HEK293 (cell line): ENCODE measurements at regions not wholly inside any gene's neighbourhood (a gene's known extent, or its start where the extent isn't known, plus 50 kb on each side); places are given as distances from the start of the nearest gene placed in this dataset.
A peak's percentile ranks its signal among the peaks of the same experiment; 100 is the strongest.

Experiments
- BCL11B ChIP-seq: fragments of 450-650 bp; formaldehyde crosslinking; IDR thresholded peaks from 2 replicates; pipeline ENCODE4 v1.5.1; 2016; ENCODE audit warnings: low read depth, missing biosample characterization, missing genetic modification characterization
- GLI2 ChIP-seq: fragments of 450-650 bp; formaldehyde crosslinking; IDR thresholded peaks from 2 replicates; pipeline ENCODE4; 2017; ENCODE audit warnings: missing biosample characterization, missing genetic modification characterization, low read depth, borderline replicate concordance
- KLF9 ChIP-seq: fragments of 450-650 bp; formaldehyde crosslinking; IDR thresholded peaks from 2 replicates; pipeline ENCODE4 v1.5.1; 2016; ENCODE audit warnings: missing biosample characterization, missing genetic modification characterization, low read depth
- MEIS1 ChIP-seq: sonication (generic); formaldehyde crosslinking; IDR thresholded peaks from 2 replicates; pipeline ENCODE4 v1.8.1; 2022; ENCODE audit warnings: missing genetic modification reagents, mild to moderate bottlenecking, borderline replicate concordance
- SP7 ChIP-seq: fragments of 450-650 bp; formaldehyde crosslinking; IDR thresholded peaks from 2 replicates; pipeline ENCODE4 v1.5.1; 2016; ENCODE audit warnings: missing biosample characterization, missing genetic modification characterization
- TRIM28 ChIP-seq: IDR thresholded peaks from 2 replicates; pipeline ENCODE4 v1.6.1; 2011; ENCODE audit warnings: low read length, control low read depth, borderline replicate concordance
- ZBTB1 ChIP-seq: fragments of 450-650 bp; formaldehyde crosslinking; IDR thresholded peaks from 2 replicates; pipeline ENCODE4 v1.5.1; 2016; ENCODE audit warnings: missing biosample characterization, missing genetic modification characterization
- ZBTB21 ChIP-seq: fragments of 450-650 bp; formaldehyde crosslinking; IDR thresholded peaks from 2 replicates; pipeline ENCODE4 v1.5.1; 2017; ENCODE audit warnings: missing biosample characterization, missing genetic modification characterization
- ZNF132 ChIP-seq: fragments of 450-650 bp; formaldehyde crosslinking; IDR thresholded peaks from 2 replicates; pipeline ENCODE4 v1.5.1; 2017; ENCODE audit warnings: missing biosample characterization, missing genetic modification characterization, borderline replicate concordance
- ZNF23 ChIP-seq: fragments of 450-650 bp; formaldehyde crosslinking; IDR thresholded peaks from 2 replicates; pipeline ENCODE4 v1.5.1; 2016; ENCODE audit warnings: missing biosample characterization, missing genetic modification characterization, borderline replicate concordance
- ZNF274 ChIP-seq, 2 experiments: fragments of 200-500 bp in 1 of 2; fragments of 450-650 bp in 1 of 2; sonication (Bioruptor generic) in 1 of 2; formaldehyde crosslinking in 1 of 2; IDR thresholded peaks; 2 replicates each; pipeline versions ENCODE4 v1.5.1 to v1.6.1; 2014 to 2016; ENCODE audit warnings: borderline replicate concordance in 1 of 2, inconsistent platforms in 1 of 2, low read length in 1 of 2, missing biosample characterization in 1 of 2, missing genetic modification characterization in 1 of 2
- ZNF501 ChIP-seq: fragments of 450-650 bp; formaldehyde crosslinking; IDR thresholded peaks from 2 replicates; pipeline ENCODE4 v1.5.1; 2016; ENCODE audit warnings: missing biosample characterization, missing genetic modification characterization
- ZNF560 ChIP-seq: fragments of 450-650 bp; formaldehyde crosslinking; IDR thresholded peaks from 2 replicates; pipeline ENCODE4 v1.5.1; 2017; ENCODE audit warnings: missing biosample characterization, missing genetic modification characterization, borderline replicate concordance
- ZNF561 ChIP-seq: fragments of 450-650 bp; IDR thresholded peaks from 2 replicates; pipeline ENCODE4 v1.5.1; 2018; ENCODE audit warnings: missing biosample characterization, missing genetic modification characterization, borderline replicate concordance
- ZNF600 ChIP-seq: fragments of 450-650 bp; formaldehyde crosslinking; IDR thresholded peaks from 2 replicates; pipeline ENCODE4 v1.5.1; 2016; ENCODE audit warnings: missing biosample characterization, missing genetic modification characterization
- ZNF621 ChIP-seq: fragments of 450-650 bp; formaldehyde crosslinking; IDR thresholded peaks from 2 replicates; pipeline ENCODE4 v1.5.1; 2017; ENCODE audit warnings: missing biosample characterization, missing genetic modification characterization
- ZNF629 ChIP-seq: fragments of 450-650 bp; formaldehyde crosslinking; IDR thresholded peaks from 2 replicates; pipeline ENCODE4 v1.5.1; 2017; ENCODE audit warnings: missing biosample characterization, missing genetic modification characterization
- ZNF664 ChIP-seq: fragments of 450-650 bp; formaldehyde crosslinking; IDR thresholded peaks from 2 replicates; pipeline ENCODE4 v1.5.1; 2016; ENCODE audit warnings: missing biosample characterization, missing genetic modification characterization
- ZNF677 ChIP-seq: fragments of 450-650 bp; IDR thresholded peaks from 2 replicates; pipeline ENCODE4 v1.5.0; 2018; ENCODE audit warnings: missing biosample characterization, mild to moderate bottlenecking, missing genetic modification characterization, moderate library complexity
- ZNF830 ChIP-seq: fragments of 450-650 bp; IDR thresholded peaks from 2 replicates; pipeline ENCODE4 v1.5.0; 2018; ENCODE audit warnings: missing biosample characterization, missing genetic modification characterization, low read depth, mild to moderate bottlenecking, moderate library complexity
- TF ChIP-seq, protein P1 (sequence below): fragments of 450-650 bp; formaldehyde crosslinking; IDR thresholded peaks from 2 replicates; pipeline ENCODE4 v1.5.1; 2016; ENCODE audit warnings: missing biosample characterization, missing genetic modification characterization
- TF ChIP-seq, protein P2 (sequence below): fragments of 450-650 bp; formaldehyde crosslinking; conservative IDR thresholded peaks from 2 replicates; pipeline ENCODE4 v1.5.1; 2016; ENCODE audit warnings: low read depth, missing biosample characterization, missing genetic modification characterization
- TF ChIP-seq, protein P3 (sequence below): fragments of 450-650 bp; formaldehyde crosslinking; IDR thresholded peaks from 2 replicates; pipeline ENCODE4 v1.5.1; 2016; ENCODE audit warnings: missing biosample characterization, missing genetic modification characterization
- TF ChIP-seq, protein P4 (sequence below): fragments of 450-650 bp; formaldehyde crosslinking; IDR thresholded peaks from 2 replicates; pipeline ENCODE4 v1.5.1; 2016; ENCODE audit warnings: missing biosample characterization, missing genetic modification characterization
- TF ChIP-seq, protein P5 (sequence below): fragments of 450-650 bp; formaldehyde crosslinking; IDR thresholded peaks from 2 replicates; pipeline ENCODE4 v1.5.1; 2016; ENCODE audit warnings: missing biosample characterization, missing genetic modification characterization
- TF ChIP-seq, protein P6 (sequence below): fragments of 450-650 bp; formaldehyde crosslinking; IDR thresholded peaks from 2 replicates; pipeline ENCODE4 v1.5.1; 2016; ENCODE audit warnings: missing biosample characterization, missing genetic modification characterization

DNA sequence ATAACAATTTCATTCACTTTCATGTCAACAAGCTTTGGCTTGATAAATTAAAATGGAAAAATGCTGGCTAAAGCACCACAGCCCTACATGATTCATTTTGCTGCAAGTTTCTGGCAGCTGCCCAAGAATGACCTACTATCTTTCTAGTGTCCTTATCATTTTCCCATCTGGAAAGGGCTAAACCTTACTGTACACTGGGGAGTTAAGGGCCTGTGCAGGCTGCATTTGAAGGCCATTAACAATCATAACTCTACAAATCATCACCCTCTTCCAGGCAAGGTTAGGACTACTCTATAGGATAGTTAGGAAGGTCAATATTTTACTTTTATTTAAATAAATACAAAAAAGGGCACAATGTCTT, 579.7 kb upstream of the ZNF608 start (continued):
- TF ChIP-seq, protein P1, sequence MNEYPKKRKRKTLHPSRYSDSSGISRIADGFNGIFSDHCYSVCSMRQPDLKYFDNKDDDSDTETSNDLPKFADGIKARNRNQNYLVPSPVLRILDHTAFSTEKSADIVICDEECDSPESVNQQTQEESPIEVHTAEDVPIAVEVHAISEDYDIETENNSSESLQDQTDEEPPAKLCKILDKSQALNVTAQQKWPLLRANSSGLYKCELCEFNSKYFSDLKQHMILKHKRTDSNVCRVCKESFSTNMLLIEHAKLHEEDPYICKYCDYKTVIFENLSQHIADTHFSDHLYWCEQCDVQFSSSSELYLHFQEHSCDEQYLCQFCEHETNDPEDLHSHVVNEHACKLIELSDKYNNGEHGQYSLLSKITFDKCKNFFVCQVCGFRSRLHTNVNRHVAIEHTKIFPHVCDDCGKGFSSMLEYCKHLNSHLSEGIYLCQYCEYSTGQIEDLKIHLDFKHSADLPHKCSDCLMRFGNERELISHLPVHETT, result peak; percentile 84; the same call in 1 of the 2 replicates
- TF ChIP-seq ZNF830 (tag by site-specific recombination), result no peak
- peak; percentile 91 for TF ChIP-seq ZNF629
- TF ChIP-seq SP7 (tag by site-specific recombination), result peak; percentile 97
- peak; percentile 82; the same call in 1 of the 2 replicates for TF ChIP-seq ZBTB1 (tag by site-specific recombination)
- TF ChIP-seq, protein P2, sequence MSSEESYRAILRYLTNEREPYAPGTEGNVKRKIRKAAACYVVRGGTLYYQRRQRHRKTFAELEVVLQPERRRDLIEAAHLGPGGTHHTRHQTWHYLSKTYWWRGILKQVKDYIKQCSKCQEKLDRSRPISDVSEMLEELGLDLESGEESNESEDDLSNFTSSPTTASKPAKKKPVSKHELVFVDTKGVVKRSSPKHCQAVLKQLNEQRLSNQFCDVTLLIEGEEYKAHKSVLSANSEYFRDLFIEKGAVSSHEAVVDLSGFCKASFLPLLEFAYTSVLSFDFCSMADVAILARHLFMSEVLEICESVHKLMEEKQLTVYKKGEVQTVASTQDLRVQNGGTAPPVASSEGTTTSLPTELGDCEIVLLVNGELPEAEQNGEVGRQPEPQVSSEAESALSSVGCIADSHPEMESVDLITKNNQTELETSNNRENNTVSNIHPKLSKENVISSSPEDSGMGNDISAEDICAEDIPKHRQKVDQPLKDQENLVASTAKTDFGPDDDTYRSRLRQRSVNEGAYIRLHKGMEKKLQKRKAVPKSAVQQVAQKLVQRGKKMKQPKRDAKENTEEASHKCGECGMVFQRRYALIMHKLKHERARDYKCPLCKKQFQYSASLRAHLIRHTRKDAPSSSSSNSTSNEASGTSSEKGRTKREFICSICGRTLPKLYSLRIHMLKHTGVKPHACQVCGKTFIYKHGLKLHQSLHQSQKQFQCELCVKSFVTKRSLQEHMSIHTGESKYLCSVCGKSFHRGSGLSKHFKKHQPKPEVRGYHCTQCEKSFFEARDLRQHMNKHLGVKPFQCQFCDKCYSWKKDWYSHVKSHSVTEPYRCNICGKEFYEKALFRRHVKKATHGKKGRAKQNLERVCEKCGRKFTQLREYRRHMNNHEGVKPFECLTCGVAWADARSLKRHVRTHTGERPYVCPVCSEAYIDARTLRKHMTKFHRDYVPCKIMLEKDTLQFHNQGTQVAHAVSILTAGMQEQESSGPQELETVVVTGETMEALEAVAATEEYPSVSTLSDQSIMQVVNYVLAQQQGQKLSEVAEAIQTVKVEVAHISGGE (tag by site-specific recombination), result no peak
- peak; percentile 6; the same call in 1 of the 2 replicates for TF ChIP-seq ZNF600 (tag by site-specific recombination)
- no peak; the same call in 1 of the 2 replicates for TF ChIP-seq TRIM28
- TF ChIP-seq ZNF561 (tag by site-specific recombination), result peak; percentile 82
- no peak for TF ChIP-seq KLF9 (tag by site-specific recombination)
- 0 out of 2 replicates have a peak, but pooled peaks have one; percentile 41 for TF ChIP-seq MEIS1 (CRISPR knock-in tag)
- 0 out of 2 replicates have a peak, but pooled peaks have one; percentile 66 for TF ChIP-seq ZNF501
- 0 out of 2 replicates have a peak, but pooled peaks have one; percentile 29 for TF ChIP-seq ZBTB21 (tag by site-specific recombination)
- TF ChIP-seq, protein P3, sequence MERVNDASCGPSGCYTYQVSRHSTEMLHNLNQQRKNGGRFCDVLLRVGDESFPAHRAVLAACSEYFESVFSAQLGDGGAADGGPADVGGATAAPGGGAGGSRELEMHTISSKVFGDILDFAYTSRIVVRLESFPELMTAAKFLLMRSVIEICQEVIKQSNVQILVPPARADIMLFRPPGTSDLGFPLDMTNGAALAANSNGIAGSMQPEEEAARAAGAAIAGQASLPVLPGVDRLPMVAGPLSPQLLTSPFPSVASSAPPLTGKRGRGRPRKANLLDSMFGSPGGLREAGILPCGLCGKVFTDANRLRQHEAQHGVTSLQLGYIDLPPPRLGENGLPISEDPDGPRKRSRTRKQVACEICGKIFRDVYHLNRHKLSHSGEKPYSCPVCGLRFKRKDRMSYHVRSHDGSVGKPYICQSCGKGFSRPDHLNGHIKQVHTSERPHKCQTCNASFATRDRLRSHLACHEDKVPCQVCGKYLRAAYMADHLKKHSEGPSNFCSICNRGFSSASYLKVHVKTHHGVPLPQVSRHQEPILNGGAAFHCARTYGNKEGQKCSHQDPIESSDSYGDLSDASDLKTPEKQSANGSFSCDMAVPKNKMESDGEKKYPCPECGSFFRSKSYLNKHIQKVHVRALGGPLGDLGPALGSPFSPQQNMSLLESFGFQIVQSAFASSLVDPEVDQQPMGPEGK (tag by site-specific recombination), result peak; percentile 80
- TF ChIP-seq ZNF664 (tag by site-specific recombination), result peak; percentile 66; the same call in 1 of the 2 replicates
- no peak for TF ChIP-seq ZNF132 (tag by site-specific recombination)
- TF ChIP-seq, protein P4, sequence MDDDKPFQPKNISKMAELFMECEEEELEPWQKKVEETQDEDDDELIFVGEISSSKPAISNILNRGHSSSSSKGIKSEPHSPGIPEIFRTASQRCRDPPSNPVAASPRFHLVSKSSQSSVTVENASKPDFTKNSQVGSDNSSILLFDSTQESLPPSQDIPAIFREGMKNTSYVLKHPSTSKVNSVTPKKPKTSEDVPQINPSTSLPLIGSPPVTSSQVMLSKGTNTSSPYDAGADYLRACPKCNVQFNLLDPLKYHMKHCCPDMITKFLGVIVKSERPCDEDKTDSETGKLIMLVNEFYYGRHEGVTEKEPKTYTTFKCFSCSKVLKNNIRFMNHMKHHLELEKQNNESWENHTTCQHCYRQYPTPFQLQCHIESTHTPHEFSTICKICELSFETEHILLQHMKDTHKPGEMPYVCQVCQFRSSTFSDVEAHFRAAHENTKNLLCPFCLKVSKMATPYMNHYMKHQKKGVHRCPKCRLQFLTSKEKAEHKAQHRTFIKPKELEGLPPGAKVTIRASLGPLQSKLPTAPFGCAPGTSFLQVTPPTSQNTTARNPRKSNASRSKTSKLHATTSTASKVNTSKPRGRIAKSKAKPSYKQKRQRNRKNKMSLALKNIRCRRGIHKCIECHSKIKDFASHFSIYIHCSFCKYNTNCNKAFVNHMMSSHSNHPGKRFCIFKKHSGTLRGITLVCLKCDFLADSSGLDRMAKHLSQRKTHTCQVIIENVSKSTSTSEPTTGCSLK, result no peak
- TF ChIP-seq ZNF560, result no peak
- no peak for TF ChIP-seq ZNF23 (tag by site-specific recombination)
- no peak for TF ChIP-seq ZNF677 (tag by site-specific recombination)
- TF ChIP-seq ZNF621 (tag by site-specific recombination), result no peak
- TF ChIP-seq ZNF274 (IDR thresholded peaks at IDR 0.05; ENCODE audit: low read length), result no peak
- TF ChIP-seq ZNF274 (tag by site-specific recombination; IDR thresholded peaks at IDR 0.05; ENCODE audit: borderline replicate concordance), result no peak
- TF ChIP-seq, protein P5, sequence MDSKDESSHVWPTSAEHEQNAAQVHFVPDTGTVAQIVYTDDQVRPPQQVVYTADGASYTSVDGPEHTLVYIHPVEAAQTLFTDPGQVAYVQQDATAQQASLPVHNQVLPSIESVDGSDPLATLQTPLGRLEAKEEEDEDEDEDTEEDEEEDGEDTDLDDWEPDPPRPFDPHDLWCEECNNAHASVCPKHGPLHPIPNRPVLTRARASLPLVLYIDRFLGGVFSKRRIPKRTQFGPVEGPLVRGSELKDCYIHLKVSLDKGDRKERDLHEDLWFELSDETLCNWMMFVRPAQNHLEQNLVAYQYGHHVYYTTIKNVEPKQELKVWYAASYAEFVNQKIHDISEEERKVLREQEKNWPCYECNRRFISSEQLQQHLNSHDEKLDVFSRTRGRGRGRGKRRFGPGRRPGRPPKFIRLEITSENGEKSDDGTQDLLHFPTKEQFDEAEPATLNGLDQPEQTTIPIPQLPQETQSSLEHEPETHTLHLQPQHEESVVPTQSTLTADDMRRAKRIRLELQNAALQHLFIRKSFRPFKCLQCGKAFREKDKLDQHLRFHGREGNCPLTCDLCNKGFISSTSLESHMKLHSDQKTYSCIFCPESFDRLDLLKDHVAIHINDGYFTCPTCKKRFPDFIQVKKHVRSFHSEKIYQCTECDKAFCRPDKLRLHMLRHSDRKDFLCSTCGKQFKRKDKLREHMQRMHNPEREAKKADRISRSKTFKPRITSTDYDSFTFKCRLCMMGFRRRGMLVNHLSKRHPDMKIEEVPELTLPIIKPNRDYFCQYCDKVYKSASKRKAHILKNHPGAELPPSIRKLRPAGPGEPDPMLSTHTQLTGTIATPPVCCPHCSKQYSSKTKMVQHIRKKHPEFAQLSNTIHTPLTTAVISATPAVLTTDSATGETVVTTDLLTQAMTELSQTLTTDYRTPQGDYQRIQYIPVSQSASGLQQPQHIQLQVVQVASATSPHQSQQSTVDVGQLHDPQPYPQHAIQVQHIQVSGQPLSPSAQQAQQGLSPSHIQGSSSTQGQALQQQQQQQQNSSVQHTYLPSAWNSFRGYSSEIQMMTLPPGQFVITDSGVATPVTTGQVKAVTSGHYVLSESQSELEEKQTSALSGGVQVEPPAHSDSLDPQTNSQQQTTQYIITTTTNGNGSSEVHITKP, result peak; percentile 90
- TF ChIP-seq, protein P6, sequence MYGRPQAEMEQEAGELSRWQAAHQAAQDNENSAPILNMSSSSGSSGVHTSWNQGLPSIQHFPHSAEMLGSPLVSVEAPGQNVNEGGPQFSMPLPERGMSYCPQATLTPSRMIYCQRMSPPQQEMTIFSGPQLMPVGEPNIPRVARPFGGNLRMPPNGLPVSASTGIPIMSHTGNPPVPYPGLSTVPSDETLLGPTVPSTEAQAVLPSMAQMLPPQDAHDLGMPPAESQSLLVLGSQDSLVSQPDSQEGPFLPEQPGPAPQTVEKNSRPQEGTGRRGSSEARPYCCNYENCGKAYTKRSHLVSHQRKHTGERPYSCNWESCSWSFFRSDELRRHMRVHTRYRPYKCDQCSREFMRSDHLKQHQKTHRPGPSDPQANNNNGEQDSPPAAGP (tag by site-specific recombination), result peak; percentile 86
- TF ChIP-seq BCL11B, result no peak
- peak; percentile 92 for TF ChIP-seq GLI2 (tag by site-specific recombination)
